ENCODE measurements at regions not wholly inside any gene's neighbourhood (a gene's known extent, or its start where the extent isn't known, plus 50 kb on each side); places are given as distances from the start of the nearest gene placed in this dataset.

DNA sequence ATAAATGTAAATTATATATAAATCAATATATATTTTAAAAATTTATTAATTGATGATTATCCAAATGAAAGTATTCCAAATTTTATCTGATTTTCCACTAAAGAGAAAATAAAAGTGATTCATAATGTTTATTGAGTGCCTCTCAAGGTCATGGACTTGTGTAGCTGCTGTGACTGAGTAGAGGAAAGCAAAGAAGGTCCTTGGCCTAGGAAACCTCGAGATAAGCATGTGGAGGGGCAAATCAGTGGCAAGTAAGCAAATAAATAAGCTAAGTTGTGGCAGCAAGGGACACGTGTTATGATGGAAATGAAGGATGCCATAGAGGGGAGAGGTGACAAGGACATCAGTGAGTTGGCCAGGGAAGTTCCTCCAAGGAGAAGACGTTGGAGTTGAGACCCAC, 866.1 kb upstream of the ID2 start:
- Histone ChIP-seq H3K14ac (ENCODE audit: low read length) (no peak overlapping the region), H3K18ac (ENCODE audit: low read length) (no peak overlapping the region), H3K4me1 (ENCODE audit: control insufficient read depth in 1 of 2, insufficient read depth in 2 of 2, low read length in 2 of 2) (no peaks in the 10 kb centered on the region), H2AFZ (ENCODE audit: insufficient read depth, low read length, poor library complexity) (no peak overlapping the region), H2BK120ac (ENCODE audit: insufficient read depth, low read length, poor library complexity) (no peak overlapping the region), H3K4me3 (ENCODE audit: low read depth, low read length) (no peak overlapping the region), H3K4ac (ENCODE audit: low read depth, low read length) (no peak overlapping the region), H3K23ac (ENCODE audit: low read length) (no peak overlapping the region), H2BK5ac (ENCODE audit: low read depth, low read length, poor library complexity) (no peak overlapping the region), H3K27me3 (ENCODE audit: insufficient read depth, low read length) (no peaks in the 10 kb centered on the region), H3K36me3 (ENCODE audit: control insufficient read depth in 1 of 2, insufficient read depth in 2 of 2, low read length in 2 of 2) (no peaks in the 10 kb centered on the region), H4K8ac (ENCODE audit: low read depth, low read length) (no peak overlapping the region), H3K79me2 (ENCODE audit: control insufficient read depth, insufficient read depth, low read length, poor library complexity) (no peaks in the 10 kb centered on the region), H3K9ac (ENCODE audit: low read length) (no peak overlapping the region), H3K9me3 (ENCODE audit: insufficient read depth, low read depth, low read length) (no peaks in the 10 kb centered on the region), H3K79me1 (ENCODE audit: low read length) (no peaks in the 10 kb centered on the region), H4K12ac (ENCODE audit: low read depth, low read length) (no peak overlapping the region), H2AK5ac (ENCODE audit: low read length) (no peak overlapping the region), H3K4me2 (ENCODE audit: low read length) (no peak overlapping the region), H3K27ac (ENCODE audit: low read depth, low read length) (no peak overlapping the region), H4K91ac (ENCODE audit: low read depth, low read length) (no peak overlapping the region), H2BK12ac (ENCODE audit: low read length) (no peak overlapping the region)
- DNase-seq: no peak
- no CpG with 5 or more reads among the region's 3 CpGs for WGBS (ENCODE audit: extremely low coverage, insufficient coverage, insufficient read length)

DNA sequence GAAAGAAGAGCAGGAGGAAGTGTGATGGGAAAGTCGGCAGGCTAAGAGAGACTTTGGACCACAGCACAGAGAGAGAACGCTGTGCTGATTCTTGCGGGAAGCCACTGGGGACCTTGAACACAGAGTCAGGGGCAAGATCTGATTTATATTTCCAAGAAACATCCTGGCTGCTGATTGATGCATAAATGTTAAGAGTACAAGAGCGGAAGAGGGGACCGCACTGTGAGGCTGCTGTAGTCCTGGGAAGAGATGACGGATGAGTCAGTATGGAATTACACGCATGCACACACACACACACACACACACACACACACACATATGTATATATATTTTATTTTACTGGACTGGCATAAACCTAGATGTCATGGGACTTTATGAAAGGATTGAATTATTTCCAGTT, 865.6 kb upstream of the ID2 start:
- H3K27me3 ChIP-seq (ENCODE audit: insufficient read depth, low read length): no peaks in the 10 kb centered on the region
- no peak overlapping the region for H3K4me2 ChIP-seq (ENCODE audit: low read length)
- no peaks in the 10 kb centered on the region for H3K9me3 ChIP-seq (ENCODE audit: insufficient read depth, low read depth, low read length)
- H2BK120ac ChIP-seq (ENCODE audit: insufficient read depth, low read length, poor library complexity): no peak overlapping the region
- H3K4me1 ChIP-seq (ENCODE audit: control insufficient read depth in 1 of 2, insufficient read depth in 2 of 2, low read length in 2 of 2): no peaks in the 10 kb centered on the region
- H3K4ac ChIP-seq (ENCODE audit: low read depth, low read length): no peak overlapping the region
- H3K4me3 ChIP-seq (ENCODE audit: low read depth, low read length): no peak overlapping the region
- H3K27ac ChIP-seq (ENCODE audit: low read depth, low read length): no peak overlapping the region
- no peaks in the 10 kb centered on the region for H3K36me3 ChIP-seq (ENCODE audit: control insufficient read depth in 1 of 2, insufficient read depth in 2 of 2, low read length in 2 of 2)
- no peaks in the 10 kb centered on the region for H3K79me2 ChIP-seq (ENCODE audit: control insufficient read depth, insufficient read depth, low read length, poor library complexity)
- no peaks in the 10 kb centered on the region for H3K79me1 ChIP-seq (ENCODE audit: low read length)
- no peak overlapping the region for H4K91ac ChIP-seq (ENCODE audit: low read depth, low read length)
- H2AK5ac ChIP-seq (ENCODE audit: low read length): no peak overlapping the region
- WGBS (ENCODE audit: extremely low coverage, insufficient coverage, insufficient read length): no CpG with 5 or more reads among the region's 7 CpGs
- no peak overlapping the region for H3K9ac ChIP-seq (ENCODE audit: low read length)
- no peak overlapping the region for H2AFZ ChIP-seq (ENCODE audit: insufficient read depth, low read length, poor library complexity)
- no peak overlapping the region for H3K23ac ChIP-seq (ENCODE audit: low read length)
- H2BK5ac ChIP-seq (ENCODE audit: low read depth, low read length, poor library complexity): no peak overlapping the region
- DNase-seq: no peak
- H3K14ac ChIP-seq (ENCODE audit: low read length): no peak overlapping the region
- H3K18ac ChIP-seq (ENCODE audit: low read length): no peak overlapping the region
- no peak overlapping the region for H4K8ac ChIP-seq (ENCODE audit: low read depth, low read length)
- no peak overlapping the region for H4K12ac ChIP-seq (ENCODE audit: low read depth, low read length)
- no peak overlapping the region for H2BK12ac ChIP-seq (ENCODE audit: low read length)

DNA sequence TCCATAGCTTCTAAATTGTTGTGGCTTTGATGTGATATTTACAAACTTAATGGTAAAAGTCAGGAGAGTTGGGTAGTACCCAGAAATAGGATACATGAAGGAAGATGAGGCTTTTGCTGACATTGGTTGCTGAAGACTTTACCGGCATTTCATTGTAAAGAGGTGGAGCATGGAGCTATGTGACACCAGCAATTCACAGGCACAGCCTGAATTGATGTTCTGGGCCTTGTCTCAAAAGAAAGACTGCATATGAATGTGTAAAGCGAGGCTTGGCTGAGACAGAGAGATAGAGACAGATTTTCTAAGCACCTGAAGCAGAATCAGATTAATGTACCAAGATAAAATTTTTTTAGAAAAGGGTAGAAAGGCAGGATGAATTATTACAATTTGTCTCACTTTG, 864.9 kb upstream of the ID2 start:
- H3K79me2 ChIP-seq (ENCODE audit: control insufficient read depth, insufficient read depth, low read length, poor library complexity): no peaks in the 10 kb centered on the region
- no peak overlapping the region for H3K23ac ChIP-seq (ENCODE audit: low read length)
- no peak overlapping the region for H3K14ac ChIP-seq (ENCODE audit: low read length)
- no peak overlapping the region for H3K9ac ChIP-seq (ENCODE audit: low read length)
- no peak overlapping the region for H2BK12ac ChIP-seq (ENCODE audit: low read length)
- H3K27ac ChIP-seq (ENCODE audit: low read depth, low read length): no peak overlapping the region
- H2AFZ ChIP-seq (ENCODE audit: insufficient read depth, low read length, poor library complexity): no peak overlapping the region
- no peak overlapping the region for H3K4me3 ChIP-seq (ENCODE audit: low read depth, low read length)
- H4K12ac ChIP-seq (ENCODE audit: low read depth, low read length): no peak overlapping the region
- no CpG with 5 or more reads among the region's 2 CpGs for WGBS (ENCODE audit: extremely low coverage, insufficient coverage, insufficient read length)
- H2AK5ac ChIP-seq (ENCODE audit: low read length): no peak overlapping the region
- no peak overlapping the region for H4K8ac ChIP-seq (ENCODE audit: low read depth, low read length)
- H2BK120ac ChIP-seq (ENCODE audit: insufficient read depth, low read length, poor library complexity): no peak overlapping the region
- no peak overlapping the region for H2BK5ac ChIP-seq (ENCODE audit: low read depth, low read length, poor library complexity)
- H3K18ac ChIP-seq (ENCODE audit: low read length): no peak overlapping the region
- no peaks in the 10 kb centered on the region for H3K27me3 ChIP-seq (ENCODE audit: insufficient read depth, low read length)
- H3K4me2 ChIP-seq (ENCODE audit: low read length): no peak overlapping the region
- DNase-seq: no peak
- H4K91ac ChIP-seq (ENCODE audit: low read depth, low read length): no peak overlapping the region
- no peaks in the 10 kb centered on the region for H3K79me1 ChIP-seq (ENCODE audit: low read length)
- H3K4me1 ChIP-seq (ENCODE audit: control insufficient read depth in 1 of 2, insufficient read depth in 2 of 2, low read length in 2 of 2): no peaks in the 10 kb centered on the region
- no peak overlapping the region for H3K4ac ChIP-seq (ENCODE audit: low read depth, low read length)
- H3K9me3 ChIP-seq (ENCODE audit: insufficient read depth, low read depth, low read length): no peaks in the 10 kb centered on the region
- no peaks in the 10 kb centered on the region for H3K36me3 ChIP-seq (ENCODE audit: control insufficient read depth in 1 of 2, insufficient read depth in 2 of 2, low read length in 2 of 2)

DNA sequence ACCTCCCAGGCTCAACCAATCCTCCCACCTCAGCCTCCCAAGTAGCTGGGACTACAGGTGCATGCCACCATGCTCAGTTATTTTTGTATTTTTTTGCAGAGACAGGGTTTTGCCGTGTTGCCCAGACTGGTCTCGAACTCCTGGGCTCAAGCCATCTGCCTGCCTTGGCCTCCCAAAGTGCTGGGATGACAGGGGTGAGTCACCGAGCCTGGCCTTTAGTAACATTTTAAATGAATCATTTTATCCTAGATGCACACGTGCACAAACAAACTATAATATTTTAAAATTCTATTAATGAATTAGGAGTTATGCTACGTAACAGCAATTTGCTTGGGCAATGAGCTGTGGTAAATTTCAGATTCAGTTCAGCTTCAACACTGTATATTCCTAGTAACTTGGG, 862.5 kb upstream of the ID2 start:
- H3K27ac ChIP-seq (ENCODE audit: low read depth, low read length): no peak overlapping the region
- no CpG with 5 or more reads among the region's 5 CpGs for WGBS (ENCODE audit: extremely low coverage, insufficient coverage, insufficient read length)
- no peak overlapping the region for H2AK5ac ChIP-seq (ENCODE audit: low read length)
- no peak overlapping the region for H3K23ac ChIP-seq (ENCODE audit: low read length)
- H3K9me3 ChIP-seq (ENCODE audit: insufficient read depth, low read depth, low read length): no peaks in the 10 kb centered on the region
- no peak overlapping the region for H3K18ac ChIP-seq (ENCODE audit: low read length)
- H3K9ac ChIP-seq (ENCODE audit: low read length): no peak overlapping the region
- H4K91ac ChIP-seq (ENCODE audit: low read depth, low read length): no peak overlapping the region
- no peak overlapping the region for H2BK120ac ChIP-seq (ENCODE audit: insufficient read depth, low read length, poor library complexity)
- no peaks in the 10 kb centered on the region for H3K79me2 ChIP-seq (ENCODE audit: control insufficient read depth, insufficient read depth, low read length, poor library complexity)
- H3K79me1 ChIP-seq (ENCODE audit: low read length): no peaks in the 10 kb centered on the region
- no peak overlapping the region for H2BK12ac ChIP-seq (ENCODE audit: low read length)
- H3K4me1 ChIP-seq (ENCODE audit: control insufficient read depth in 1 of 2, insufficient read depth in 2 of 2, low read length in 2 of 2): no peaks in the 10 kb centered on the region
- H2AFZ ChIP-seq (ENCODE audit: insufficient read depth, low read length, poor library complexity): no peak overlapping the region
- H3K36me3 ChIP-seq (ENCODE audit: control insufficient read depth in 1 of 2, insufficient read depth in 2 of 2, low read length in 2 of 2): no peaks in the 10 kb centered on the region
- H3K27me3 ChIP-seq (ENCODE audit: insufficient read depth, low read length): no peaks in the 10 kb centered on the region
- no peak overlapping the region for H3K4me3 ChIP-seq (ENCODE audit: low read depth, low read length)
- DNase-seq: no peak
- H3K4ac ChIP-seq (ENCODE audit: low read depth, low read length): no peak overlapping the region
- H4K12ac ChIP-seq (ENCODE audit: low read depth, low read length): no peak overlapping the region
- no peak overlapping the region for H3K14ac ChIP-seq (ENCODE audit: low read length)
- H2BK5ac ChIP-seq (ENCODE audit: low read depth, low read length, poor library complexity): no peak overlapping the region
- H3K4me2 ChIP-seq (ENCODE audit: low read length): no peak overlapping the region
- no peak overlapping the region for H4K8ac ChIP-seq (ENCODE audit: low read depth, low read length)

All from trophoblast cell (in vitro differentiated cells and primary cell).